NCI-H2029 (cell line): ENCODE measurements at regions not wholly inside any gene's neighbourhood (a gene's known extent, or its start where the extent isn't known, plus 50 kb on each side); places are given as distances from the start of the nearest gene placed in this dataset.
A peak's percentile ranks its signal among the peaks of the same experiment; 100 is the strongest.
"Not testable (repeated sequence)": the region's sequence is repeated elsewhere in the genome, so short reads cannot be mapped to it uniquely, and the experiment has no call there.

Experiments
- DNase-seq: peaks from one replicate; lab custom pipeline; 2025; lab: John Stamatoyannopoulos, UW

DNA sequence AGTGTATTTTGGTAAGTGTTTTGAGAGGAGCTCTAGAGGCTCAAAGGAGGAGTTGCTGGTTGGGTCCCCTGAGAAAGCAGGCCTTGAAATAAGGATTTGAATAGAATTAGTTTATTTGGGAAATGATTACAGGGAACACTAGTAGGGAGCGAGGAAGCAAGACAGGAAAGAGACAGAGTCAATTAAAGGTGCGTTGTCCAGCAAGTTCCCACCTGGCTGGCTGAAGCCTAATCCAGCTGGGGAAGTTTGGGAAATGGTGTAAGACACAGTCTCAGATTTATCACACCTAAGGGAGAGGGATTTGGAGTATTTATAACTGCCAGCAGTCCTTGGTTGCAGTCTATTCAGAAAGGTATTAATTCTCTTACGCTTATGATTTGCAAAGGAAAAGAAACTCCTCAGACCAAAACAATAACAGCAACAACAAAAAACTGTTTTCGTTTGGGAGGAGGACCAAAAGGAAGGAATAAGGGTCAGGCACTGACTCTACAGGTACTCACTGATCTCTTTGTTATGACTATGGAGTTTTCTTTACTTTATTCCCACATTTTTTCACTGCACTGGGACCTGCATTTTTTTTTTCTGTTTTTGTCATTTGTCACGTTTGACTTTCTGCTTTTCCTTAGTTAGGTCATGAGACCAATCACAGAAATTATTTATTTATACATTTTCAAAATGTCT lies 780.8 kb downstream of the TTLL7 start:
- DNase-seq = not testable (repeated sequence)

DNA sequence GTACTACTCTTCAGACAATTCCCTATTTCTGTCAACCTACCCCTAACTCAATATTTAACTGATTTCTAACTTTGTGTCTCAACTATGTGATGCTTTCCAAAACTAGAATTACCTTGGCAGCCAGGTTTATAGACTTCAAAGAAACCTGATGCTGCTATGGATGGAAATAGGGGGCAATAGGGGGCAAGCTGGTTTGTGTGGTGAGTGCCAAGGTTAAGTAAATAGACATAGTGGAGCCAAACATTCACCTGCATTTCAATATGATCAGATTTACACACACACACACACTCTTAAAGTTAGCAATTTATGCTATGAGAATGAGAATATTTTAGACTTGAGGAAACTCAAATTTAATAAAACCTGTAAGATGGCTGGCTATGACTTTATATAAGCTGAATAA lies 784.6 kb downstream of the TTLL7 start:
- not testable (repeated sequence) for DNase-seq

DNA sequence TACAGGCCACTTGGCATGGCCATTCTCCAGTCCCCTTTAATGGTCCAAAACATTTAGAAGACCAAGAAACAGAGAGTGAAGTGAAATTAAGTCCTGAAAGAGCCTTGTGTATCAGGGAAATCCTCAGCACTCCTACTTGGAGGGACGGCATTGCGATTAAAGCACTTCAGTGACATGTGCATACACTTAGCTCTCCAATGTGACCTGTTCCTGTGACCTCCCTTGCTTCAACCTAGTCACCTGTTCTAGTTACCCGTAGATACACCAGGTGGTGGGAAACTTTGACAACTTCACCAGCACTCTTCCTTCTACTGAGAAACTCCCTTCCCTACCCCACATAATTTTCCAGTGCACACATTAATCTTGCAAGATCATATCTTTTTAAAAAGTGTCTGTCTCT lies 785.3 kb downstream of the TTLL7 start:
- DNase-seq = not testable (repeated sequence)

DNA sequence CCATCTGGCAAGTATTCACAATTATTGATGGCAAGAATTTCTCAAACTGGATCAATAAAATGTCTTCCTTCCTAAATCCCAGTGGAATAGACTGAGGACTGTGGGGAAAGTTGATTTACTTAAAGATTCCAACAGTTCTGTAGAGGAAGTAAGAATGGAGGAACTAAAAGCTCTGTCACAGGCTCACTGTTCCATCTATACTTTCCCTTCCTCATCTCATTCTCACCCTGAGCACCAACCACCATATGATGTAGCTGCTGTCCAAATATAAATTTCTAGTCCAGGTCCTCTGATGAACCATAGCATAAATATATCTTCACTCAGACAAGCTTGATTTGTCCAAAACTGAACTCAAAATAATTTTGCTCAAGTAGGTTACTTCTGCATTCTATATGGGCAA lies 786.9 kb downstream of the TTLL7 start:
- DNase-seq = not testable (repeated sequence)

DNA sequence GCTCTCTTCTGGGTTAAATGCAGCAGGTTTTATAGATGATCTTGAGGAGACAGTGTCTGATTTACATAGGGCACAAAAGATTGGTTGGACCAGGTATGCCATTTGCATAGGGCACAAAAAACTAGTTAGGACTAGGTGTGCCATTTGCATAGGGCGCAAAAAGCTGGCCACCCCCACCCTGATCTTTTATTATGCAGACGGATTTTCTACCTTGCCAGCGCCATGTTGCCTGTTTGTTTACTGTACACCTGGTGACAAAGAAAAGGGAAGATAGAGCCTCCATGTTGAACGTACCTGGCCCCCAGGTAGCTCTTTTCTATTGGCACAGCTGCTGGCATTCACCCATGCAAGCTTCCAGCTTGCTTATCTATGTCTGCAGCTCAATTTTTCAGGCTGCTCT lies 790.4 kb downstream of the TTLL7 start:
- DNase-seq = not testable (repeated sequence)

DNA sequence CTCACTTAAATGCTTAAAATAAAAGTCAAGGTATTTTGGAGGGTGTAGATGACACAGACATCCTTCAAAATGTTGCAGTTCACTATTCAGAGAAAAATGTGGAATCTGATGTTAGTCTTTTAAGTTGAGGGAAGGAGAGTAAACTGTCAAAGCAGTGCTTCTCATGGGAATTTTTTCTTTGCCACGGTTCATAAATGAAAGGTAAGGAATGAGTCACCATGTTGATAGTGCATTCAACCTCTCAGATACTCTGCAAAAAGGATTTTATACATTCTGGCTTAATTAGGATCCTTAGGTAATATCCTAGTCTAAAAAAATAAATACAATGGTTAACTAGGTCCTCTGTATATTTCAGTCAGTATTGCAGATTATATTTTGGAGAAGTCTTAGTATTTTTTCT lies 804.3 kb downstream of the TTLL7 start:
- not testable (repeated sequence) for DNase-seq

DNA sequence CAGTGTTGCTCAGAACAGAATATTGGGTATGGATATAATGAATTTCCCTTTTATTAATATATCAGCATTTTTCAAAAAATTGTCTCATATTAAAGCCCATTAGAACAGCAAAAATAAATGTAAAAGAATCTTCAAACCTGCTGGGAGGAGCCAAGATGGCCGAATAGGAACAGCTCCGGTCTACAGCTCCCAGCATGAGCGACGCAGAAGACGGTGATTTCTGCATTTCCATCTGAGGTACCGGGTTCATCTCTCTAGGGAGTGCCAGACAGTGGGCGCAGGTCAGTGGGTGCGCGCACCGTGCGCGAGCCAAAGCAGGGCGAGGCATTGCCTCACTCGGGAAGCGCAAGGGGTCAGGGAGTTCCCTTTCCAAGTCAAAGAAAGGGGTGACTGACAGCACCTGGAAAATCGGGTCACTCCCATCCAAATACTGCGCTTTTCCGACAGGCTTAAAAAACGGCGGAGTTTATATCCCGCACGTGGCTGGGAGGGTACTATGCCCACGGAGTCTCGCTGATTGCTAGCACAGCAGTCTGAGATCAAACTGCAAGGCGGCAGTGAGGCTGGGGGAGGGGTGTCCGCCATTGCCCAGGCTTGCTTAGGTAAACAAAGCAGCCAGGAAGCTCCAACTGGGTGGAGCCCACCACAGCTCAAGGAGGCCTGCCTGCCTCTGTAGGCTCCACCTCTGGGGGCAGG lies 816.8 kb downstream of the TTLL7 start:
- not testable (repeated sequence) for DNase-seq

DNA sequence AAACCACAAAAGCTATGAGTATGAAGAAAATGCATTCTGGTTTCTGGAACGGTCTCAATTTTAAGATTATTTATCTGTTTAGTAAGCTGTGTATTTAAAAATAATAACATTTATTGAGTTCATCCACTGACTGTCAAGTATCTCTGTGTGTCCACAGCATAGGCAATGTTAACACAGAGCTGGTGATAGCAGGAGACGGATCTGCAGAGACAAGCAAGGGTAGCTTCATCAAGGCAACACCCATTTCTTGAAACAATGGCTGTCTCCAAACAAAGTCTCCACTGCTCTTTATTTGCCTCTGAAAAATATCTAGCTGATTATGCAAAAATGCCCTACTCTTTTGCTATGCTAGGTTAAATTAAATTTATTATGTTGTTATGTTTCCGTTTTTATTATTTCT lies 818.3 kb downstream of the TTLL7 start:
- DNase-seq = not testable (repeated sequence)

DNA sequence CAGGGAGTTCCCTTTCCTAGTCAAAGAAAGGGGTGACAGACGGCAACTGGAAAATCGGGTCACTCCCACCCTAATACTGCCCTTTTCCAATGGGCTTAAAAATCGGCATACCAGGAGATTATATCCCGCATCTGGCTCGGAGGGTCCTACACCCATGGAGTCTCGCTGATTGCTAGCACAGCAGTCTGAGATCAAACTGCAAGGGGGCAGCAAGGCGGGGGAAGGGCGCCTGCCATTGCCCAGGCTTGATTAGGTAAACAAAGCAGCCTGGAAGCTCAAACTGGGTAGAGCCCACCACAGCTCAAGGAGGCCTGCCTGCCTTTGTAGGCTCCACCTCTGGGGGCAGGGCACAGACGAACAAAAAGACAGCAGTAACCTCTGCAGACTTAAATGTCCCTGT lies 831.3 kb downstream of the TTLL7 start:
- not testable (repeated sequence) for DNase-seq

DNA sequence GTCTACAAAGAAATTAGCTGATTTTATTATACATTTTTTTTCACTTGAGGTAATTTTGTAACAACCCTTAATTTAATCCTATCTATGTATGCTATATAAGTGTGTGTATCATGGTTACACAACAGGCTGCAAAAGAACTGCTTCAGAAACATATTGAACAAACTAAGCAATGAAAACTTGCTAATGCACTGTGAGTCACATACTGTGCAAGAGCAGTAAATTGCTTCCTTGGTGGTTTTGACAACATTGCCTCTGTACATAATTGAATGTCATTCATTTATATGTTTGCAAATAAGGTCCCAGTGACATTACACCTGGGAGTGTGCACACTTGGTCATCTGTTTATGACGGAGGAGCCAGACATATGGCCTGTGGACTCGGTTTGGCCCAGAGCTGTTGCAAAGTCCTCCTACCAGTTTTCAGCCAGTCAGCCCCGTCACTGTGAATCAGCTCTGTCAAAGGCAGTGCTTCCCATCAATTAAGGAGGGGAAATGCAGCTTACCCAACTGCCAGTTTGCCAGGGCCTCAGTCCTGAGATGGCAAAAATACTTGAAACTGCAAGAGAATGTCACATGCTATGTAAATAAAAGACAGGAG lies 835.0 kb downstream of the TTLL7 start:
- not testable (repeated sequence) for DNase-seq

DNA sequence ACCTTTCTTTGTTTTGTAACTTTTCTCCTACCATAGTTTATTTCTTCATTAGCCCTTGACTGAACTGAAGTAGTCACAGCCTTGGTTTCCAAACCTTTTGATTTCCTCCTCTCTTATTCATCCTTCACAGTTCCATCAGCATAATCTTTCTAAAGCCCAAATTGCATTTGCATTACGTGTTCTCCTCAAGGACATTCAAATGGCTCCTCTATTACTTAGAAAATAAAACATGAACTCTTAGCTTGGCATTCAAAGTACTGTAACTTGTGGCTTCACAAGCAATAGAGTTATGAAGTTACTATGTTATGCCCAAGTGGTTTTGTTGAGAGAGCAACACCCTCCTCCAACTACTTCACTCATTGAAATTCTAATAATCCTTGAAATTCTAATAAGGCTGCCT lies 840.0 kb downstream of the TTLL7 start:
- DNase-seq = not testable (repeated sequence)

DNA sequence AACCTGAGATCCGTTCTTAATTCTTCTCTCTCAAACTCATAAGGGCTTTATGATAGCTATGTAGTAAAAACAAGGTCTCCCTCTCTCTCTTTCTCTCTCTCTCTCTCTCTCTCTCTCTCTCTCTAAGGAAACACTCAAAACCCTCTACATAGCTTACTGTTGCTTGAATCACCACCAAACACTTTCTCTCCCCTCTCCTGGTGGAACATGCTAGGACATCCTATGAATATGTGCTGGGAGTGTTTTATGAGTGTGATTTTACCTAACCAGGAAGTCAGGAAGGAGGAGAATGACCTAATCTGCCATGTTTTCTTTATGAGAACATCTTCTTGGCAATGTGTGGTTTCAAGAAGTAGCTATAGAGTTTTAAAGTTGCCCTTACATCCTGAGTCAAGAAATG lies 844.6 kb downstream of the TTLL7 start:
- not testable (repeated sequence) for DNase-seq

DNA sequence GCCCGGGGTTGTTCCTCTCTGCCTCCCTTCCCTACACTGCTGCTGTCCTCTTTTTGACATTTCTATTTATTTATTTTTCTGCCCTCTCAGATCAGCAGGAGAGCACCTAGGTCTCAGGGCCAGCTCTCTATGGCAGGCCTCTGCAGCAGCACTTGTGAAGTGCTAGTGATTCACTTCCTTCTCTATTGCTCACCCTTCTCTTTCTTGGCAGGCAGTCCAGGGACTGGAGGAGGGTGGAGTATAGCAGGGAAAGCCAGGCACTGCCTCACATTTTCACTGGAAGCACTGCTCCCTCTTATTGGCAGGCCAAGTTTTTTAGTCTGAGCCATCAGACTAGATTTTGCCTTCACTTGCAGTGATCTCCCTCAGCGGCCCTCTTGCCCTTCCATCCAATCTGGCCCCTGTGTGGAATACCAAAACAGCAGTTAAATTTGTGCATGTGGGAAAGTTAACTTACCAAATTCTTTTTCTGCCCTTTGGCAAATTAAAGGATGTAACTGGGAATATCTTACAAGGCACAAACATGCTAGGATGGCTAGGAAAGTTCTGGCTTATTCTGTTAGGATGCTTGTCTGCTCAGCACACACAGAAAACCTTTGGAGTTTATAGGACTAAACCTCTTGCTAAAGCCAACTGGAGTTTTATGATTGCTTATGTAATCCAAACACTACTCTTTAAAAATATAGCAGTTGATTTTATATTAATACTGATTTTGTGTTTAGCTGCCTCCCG lies 847.6 kb downstream of the TTLL7 start:
- DNase-seq = peak; percentile 81

DNA sequence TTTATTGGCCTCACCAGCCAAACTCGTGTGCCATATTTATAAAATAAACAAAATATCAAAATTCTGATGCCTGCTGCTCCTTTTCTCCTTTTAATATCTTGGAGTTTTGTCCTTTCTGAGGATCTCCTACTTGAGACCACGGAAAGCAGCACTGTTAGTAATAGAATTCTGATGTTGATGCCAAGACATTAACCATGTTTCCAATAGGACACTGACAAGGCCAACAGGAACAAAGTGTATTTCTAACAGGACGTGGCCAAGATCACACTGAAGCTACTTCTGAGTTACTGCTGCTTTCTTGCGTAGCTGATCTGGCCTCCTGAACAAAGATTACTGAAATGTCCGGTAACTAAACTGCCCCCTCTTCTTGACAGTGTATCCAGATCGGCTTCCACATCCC lies 848.5 kb downstream of the TTLL7 start:
- DNase-seq = not testable (repeated sequence)

DNA sequence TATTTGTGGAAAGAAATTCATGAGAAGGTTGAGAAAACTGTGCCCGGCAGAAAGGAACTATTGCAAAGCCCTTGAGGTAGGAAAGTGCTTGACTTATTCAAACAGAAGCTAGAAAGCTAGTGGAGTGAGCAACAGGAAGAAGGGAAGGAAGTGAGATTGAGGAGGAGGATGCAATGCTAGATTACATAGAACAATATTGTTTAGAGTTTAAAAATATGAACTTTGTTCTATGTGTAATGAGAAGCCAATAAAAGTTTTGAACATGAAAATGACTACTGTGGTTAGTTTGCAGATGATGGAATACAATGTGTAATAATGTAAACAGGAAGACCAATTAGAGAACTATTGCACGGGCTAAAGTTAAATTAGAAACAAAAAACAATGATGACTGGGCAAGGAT lies 853.1 kb downstream of the TTLL7 start:
- not testable (repeated sequence) for DNase-seq

DNA sequence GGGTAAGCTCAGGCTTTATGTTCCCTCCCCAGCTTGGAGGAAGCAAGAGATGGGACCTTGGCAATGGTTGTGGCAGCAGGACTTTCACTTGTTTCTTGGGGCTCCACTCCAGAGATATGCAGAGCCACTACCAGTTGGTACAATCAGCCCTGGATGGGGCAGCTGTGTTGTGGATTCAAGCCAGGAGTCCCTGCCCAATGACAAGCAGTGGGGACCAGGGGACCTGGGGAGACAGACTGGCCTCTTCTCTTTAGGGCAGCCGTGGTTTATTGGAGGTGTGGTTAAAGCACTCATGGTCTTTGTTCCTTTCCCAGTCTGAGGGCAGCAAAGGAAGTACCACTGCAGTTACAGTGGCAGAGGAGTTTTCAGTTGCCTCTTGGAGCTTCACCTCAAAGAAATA lies 856.1 kb downstream of the TTLL7 start:
- DNase-seq = not testable (repeated sequence)

DNA sequence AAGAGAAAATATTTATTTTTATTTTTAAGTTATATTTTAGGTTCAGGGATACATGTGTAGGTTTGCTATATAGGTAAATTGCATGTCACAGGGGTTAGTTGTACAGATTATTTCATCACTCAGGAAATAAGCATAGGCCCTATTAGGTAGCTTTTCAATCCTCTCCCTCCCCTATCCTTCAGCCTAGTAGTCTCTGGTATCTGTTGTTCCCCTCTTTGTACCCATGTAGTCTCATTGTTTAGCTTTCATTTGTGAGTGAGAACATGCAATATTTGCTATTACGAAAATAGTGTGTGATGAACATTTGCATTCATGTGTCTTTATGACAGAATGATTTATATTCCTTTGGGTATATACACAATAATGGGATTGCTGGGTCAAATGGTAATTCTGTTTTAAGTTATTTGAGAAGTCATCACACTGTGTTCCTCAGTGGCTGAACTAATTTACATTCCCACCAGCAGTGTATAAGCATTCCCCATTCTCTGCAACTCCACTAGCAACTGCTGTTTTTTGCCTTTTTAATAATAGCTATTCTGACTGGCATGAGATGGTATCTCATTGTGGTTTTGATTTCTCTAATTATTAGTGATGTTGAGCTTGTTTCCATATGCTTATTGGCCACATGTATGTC lies 863.3 kb downstream of the TTLL7 start:
- DNase-seq = not testable (repeated sequence)

DNA sequence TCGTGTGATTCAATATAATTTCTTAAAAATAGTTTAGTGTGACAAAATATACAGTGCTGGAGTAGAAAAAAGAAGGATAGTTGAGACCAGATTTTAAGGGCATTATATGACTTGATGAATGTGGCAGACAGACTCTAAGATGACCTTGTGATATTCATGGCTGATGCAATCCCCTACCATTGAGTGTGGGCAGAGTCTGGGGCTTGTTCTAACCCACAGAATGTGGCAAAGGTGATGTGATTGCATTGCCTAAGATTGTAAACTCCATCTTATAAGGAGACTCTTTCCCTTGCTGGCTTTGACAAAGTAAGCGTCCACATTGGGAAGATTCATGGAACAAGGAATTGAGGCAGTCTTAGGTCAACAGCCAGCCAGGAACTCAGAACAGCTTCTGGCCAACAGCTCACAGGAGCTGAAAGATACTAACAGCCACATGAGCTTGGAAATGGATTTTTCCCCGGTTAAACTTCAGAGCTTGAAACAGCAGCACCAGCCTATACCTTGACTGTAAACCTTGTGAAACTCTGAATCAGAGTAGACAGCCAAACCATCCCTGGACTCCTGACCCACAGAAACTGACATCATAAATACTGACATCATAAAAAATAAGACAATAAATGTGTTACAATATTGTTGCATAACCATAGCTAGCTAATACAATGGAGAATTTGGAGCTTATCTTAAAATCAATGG lies 864.5 kb downstream of the TTLL7 start:
- DNase-seq = not testable (repeated sequence)

DNA sequence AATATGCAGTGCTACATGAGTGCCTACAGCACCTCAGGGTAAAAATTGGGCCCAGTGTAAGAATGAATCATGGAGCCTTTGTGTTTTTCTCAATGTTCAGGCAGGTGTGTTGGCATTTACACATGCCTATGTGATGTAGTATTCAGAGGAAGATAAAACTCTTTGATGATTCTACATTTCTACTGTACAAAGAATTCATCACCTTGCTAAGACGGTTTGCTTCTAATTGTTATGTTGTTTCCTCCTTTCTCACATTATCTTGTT lies 867.3 kb downstream of the TTLL7 start:
- DNase-seq = no peak

DNA sequence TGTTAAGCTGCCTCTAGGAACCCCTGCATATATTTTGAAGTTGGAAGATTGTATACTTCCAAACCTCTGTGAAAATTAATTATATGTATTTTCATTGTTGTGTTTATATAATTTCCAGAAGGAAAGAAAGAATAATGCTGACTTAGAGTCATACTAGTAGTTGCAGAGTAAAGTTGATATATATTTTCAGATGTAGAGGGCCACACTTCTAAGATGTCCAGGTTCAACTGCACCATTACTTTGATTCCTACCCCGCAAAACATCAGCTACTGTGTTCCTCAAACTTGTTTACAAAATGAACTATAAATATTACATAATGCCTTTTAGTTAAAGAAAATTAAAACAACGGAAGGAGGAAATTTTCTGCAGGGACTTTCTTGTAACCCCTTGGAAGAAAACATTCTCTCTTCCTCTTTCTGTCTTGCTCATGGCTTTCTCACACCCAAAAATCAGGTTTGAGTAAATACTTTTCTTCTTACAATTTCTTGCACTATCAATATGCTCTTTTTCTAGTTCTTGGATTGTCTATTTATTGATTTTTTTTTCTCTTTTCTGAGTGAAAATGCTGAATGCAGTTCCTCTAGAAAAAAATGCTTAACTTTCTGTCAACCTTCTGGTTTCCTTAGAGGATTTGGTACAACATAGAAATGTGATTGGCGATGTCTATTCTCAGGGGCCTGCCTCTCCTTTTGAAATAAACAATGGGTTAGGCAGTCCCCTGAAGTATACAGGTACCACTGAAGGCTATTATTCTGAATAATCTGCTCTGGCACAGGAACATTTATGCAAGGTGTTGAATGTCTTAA lies 867.8 kb downstream of the TTLL7 start:
- no peak for DNase-seq

DNA sequence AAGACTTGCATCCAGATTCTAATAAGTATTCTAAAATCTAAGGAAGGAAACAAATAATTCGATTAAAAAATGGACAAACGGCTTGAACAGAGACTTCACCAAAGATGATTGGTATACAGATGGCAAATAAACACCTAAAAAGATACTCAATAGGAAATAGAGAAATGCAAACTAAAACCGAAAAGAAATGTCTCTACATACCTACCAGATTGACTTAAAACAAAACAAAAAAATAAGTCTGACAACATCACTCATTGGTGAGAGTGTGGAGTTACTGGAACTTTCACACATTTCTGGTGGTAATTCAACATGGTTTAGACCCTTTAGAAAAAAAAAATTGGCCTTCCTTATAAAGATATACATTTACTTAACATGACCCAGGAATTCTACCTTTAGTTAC lies 869.8 kb downstream of the TTLL7 start:
- DNase-seq = no peak
